K562 (cell line): ENCODE measurements at regions not wholly inside any gene's neighbourhood (a gene's known extent, or its start where the extent isn't known, plus 50 kb on each side); places are given as distances from the start of the nearest gene placed in this dataset.

Experiments
- ID3 ChIP-seq, 2 experiments: fragments of 250-450 bp in 1 of 2; fragments of 450-650 bp in 1 of 2; sonication (Bioruptor Pico) in 1 of 2; IDR thresholded peaks; 2 replicates each; pipeline versions ENCODE4 v1.6.1 to v1.8.0; 2016 to 2021; ENCODE audit warnings: mild to moderate bottlenecking in 2 of 2, moderate library complexity in 2 of 2, missing compliant biosample characterization in 1 of 2, missing genetic modification characterization in 1 of 2
- RBM14 ChIP-seq: fragments of 200-400 bp; formaldehyde crosslinking; IDR thresholded peaks from 2 replicates; pipeline ENCODE4 v1.6.1; 2018; ENCODE audit warnings: low read depth, mild to moderate bottlenecking, low read length, moderate library complexity, borderline replicate concordance; ENCODE audit not compliant: insufficient read depth
- RREB1 ChIP-seq: fragments of 250-450 bp; sonication (Bioruptor Pico); IDR thresholded peaks from 2 replicates; pipeline ENCODE4 v1.4.0; 2020
- TAF15 ChIP-seq: fragments of 200-400 bp; formaldehyde crosslinking; IDR thresholded peaks from 2 replicates; pipeline ENCODE4 v1.6.1; 2017; ENCODE audit warnings: mild to moderate bottlenecking, low read depth, low read length, moderate library complexity
- ZBTB1 ChIP-seq: sonication (generic); formaldehyde crosslinking; IDR thresholded peaks from 2 replicates; pipeline ENCODE4 v1.8.1; 2023; ENCODE audit warnings: missing genetic modification reagents, low read depth, mild to moderate bottlenecking, borderline replicate concordance
- ZBTB2 ChIP-seq: fragments of 450-650 bp; IDR thresholded peaks from 2 replicates; pipeline ENCODE4 v1.6.1; 2016; ENCODE audit warnings: antibody characterized with exemption

- TF ChIP-seq RREB1 (CRISPR knock-in tag) (no peak), ZBTB1 (CRISPR knock-in tag) (no peak), TAF15 (no peak), ID3 (CRISPR knock-in tag; IDR thresholded peaks at IDR 0.05) (no peak), ID3 (tag; IDR thresholded peaks at IDR 0.05) (no peak), ZBTB2 (no peak), RBM14 (no peak)
- TF ChIP-seq, all 486 proteins: peak for 0
These were observed 128.4 kb downstream of the TM9SF2 start (continued) for GRCh38 chr13:99629641-99630040.
